HG02840 (cell line): ENCODE measurements at regions not wholly inside any gene's neighbourhood (a gene's known extent, or its start where the extent isn't known, plus 50 kb on each side); places are given as distances from the start of the nearest gene placed in this dataset.

ENCODE experiments used
- ATAC-seq: cut with Tn5 transposase; IDR thresholded peaks from one replicate; pipeline ENCODE4 v1.9.1; 2021; ENCODE audit warnings: mild to moderate bottlenecking, moderate library complexity, moderate number of reproducible peaks; ENCODE audit not compliant: unreplicated experiment, low FRiP score

GRCh38 chr5:98604301-98604700 is 169.2 kb upstream of the RGMB start:
- ATAC-seq: no peak

- ATAC-seq: no peak
Observed at GRCh38 chr5:98604721-98605425, 168.6 kb upstream of the RGMB start.

- ATAC-seq: no peak
Observed at GRCh38 chr5:98605426-98605825, 168.0 kb upstream of the RGMB start.

GRCh38 chr5:98606961-98607360 is 166.5 kb upstream of the RGMB start:
- no peak for ATAC-seq

GRCh38 chr5:98608052-98608451 is 165.4 kb upstream of the RGMB start:
- no peak for ATAC-seq

GRCh38 chr5:98614341-98614740 is 159.1 kb upstream of the RGMB start:
- no peak for ATAC-seq

GRCh38 chr5:98621821-98622220 is 151.6 kb upstream of the RGMB start:
- ATAC-seq: no peak

GRCh38 chr5:98624145-98624880 is 149.2 kb upstream of the RGMB start:
- no peak for ATAC-seq

- ATAC-seq: no peak
Observed at GRCh38 chr5:98627121-98627520, 146.3 kb upstream of the RGMB start.

- ATAC-seq: no peak
Observed at GRCh38 chr5:98630621-98631020, 142.8 kb upstream of the RGMB start.

GRCh38 chr5:98631311-98632054 is 142.0 kb upstream of the RGMB start:
- ATAC-seq: no peak

- no peak for ATAC-seq
Observed at GRCh38 chr5:98635656-98636055, 137.8 kb upstream of the RGMB start.

- no peak for ATAC-seq
Observed at GRCh38 chr5:98637116-98637515, 136.3 kb upstream of the RGMB start.

GRCh38 chr5:98637557-98637956 is 135.9 kb upstream of the RGMB start:
- ATAC-seq: no peak

- ATAC-seq: no peak
Observed at GRCh38 chr5:98638111-98638510, 135.4 kb upstream of the RGMB start.

GRCh38 chr5:98638701-98639100 is 134.8 kb upstream of the RGMB start:
- no peak for ATAC-seq

- no peak for ATAC-seq
Observed at GRCh38 chr5:98639274-98639673, 134.2 kb upstream of the RGMB start.

- no peak for ATAC-seq
Observed at GRCh38 chr5:98641671-98642070, 131.8 kb upstream of the RGMB start.

GRCh38 chr5:98643569-98643968 is 129.9 kb upstream of the RGMB start:
- no peak for ATAC-seq

- ATAC-seq: no peak
Observed at GRCh38 chr5:98651715-98652114, 121.7 kb upstream of the RGMB start.

GRCh38 chr5:98656125-98656795 is 117.2 kb upstream of the RGMB start:
- no peak for ATAC-seq
